Stimulated activated CD8-positive, alpha-beta memory T cell treated with anti-CD3 and anti-CD28 coated beads, Interleukin-2, amount 100 ng/mL, for 48 hours (primary cell): ENCODE measurements at regions not wholly inside any gene's neighbourhood (a gene's known extent, or its start where the extent isn't known, plus 50 kb on each side); places are given as distances from the start of the nearest gene placed in this dataset.
"Not testable (repeated sequence)": the region's sequence is repeated elsewhere in the genome, so short reads cannot be mapped to it uniquely, and the experiment has no call there.

Experiments
- DNase-seq, 2 donors: peaks; one replicate each; pipeline ENCODE4 v3.0.0-alpha.2; 2020; ENCODE audit warnings: low read depth in 2 of 2

GRCh38 chr2:89756616-89757015 is 1065.1 kb downstream of the RPIA start:
- not testable (repeated sequence) for DNase-seq

- DNase-seq: not testable (repeated sequence)
These were observed 1067.0 kb downstream of the RPIA start for GRCh38 chr2:89758332-89759026.

- DNase-seq: not testable (repeated sequence)
These were observed 1069.3 kb downstream of the RPIA start for GRCh38 chr2:89760762-89761161.

- not testable (repeated sequence) for DNase-seq
These were observed 1069.7 kb downstream of the RPIA start for GRCh38 chr2:89761171-89761570.

GRCh38 chr2:89761863-89762262 is 1070.4 kb downstream of the RPIA start:
- not testable (repeated sequence) for DNase-seq

- DNase-seq: not testable (repeated sequence)
These were observed 1071.2 kb downstream of the RPIA start for GRCh38 chr2:89762461-89763253.

- no peak for DNase-seq
These were observed 1071.7 kb downstream of the RPIA start for GRCh38 chr2:89763254-89763580.

GRCh38 chr2:89763581-89764485 is 1072.4 kb downstream of the RPIA start:
- DNase-seq: no peak

GRCh38 chr2:89764571-89765360 is 1073.3 kb downstream of the RPIA start:
- not testable (repeated sequence) for DNase-seq

GRCh38 chr2:89765361-89765718 is 1073.9 kb downstream of the RPIA start:
- DNase-seq: not testable (repeated sequence)

GRCh38 chr2:89766141-89766990 is 1074.9 kb downstream of the RPIA start:
- DNase-seq: not testable (repeated sequence)

- DNase-seq: not testable (repeated sequence)
These were observed 1075.6 kb downstream of the RPIA start for GRCh38 chr2:89767058-89767457.

- DNase-seq: no peak
These were observed 1076.3 kb downstream of the RPIA start for GRCh38 chr2:89767572-89768435.

GRCh38 chr2:89775885-89776284 is 1084.4 kb downstream of the RPIA start:
- no peak for DNase-seq

GRCh38 chr2:89780318-89780717 is 1088.8 kb downstream of the RPIA start:
- DNase-seq: no peak

- no peak for DNase-seq
These were observed 1090.5 kb downstream of the RPIA start for GRCh38 chr2:89781962-89782361.

- DNase-seq: no peak
These were observed 1093.5 kb downstream of the RPIA start for GRCh38 chr2:89784960-89785359.

- DNase-seq: not testable (repeated sequence)
These were observed 1094.1 kb downstream of the RPIA start for GRCh38 chr2:89785528-89785927.

GRCh38 chr2:89786642-89787041 is 1095.2 kb downstream of the RPIA start:
- not testable (repeated sequence) for DNase-seq
